ENCODE measurements at regions not wholly inside any gene's neighbourhood (a gene's known extent, or its start where the extent isn't known, plus 50 kb on each side); places are given as distances from the start of the nearest gene placed in this dataset.

GRCh38 chr5:52177193-52177592 lies 610.5 kb upstream of the ITGA1 start:
- TF ChIP-seq, protein P1, sequence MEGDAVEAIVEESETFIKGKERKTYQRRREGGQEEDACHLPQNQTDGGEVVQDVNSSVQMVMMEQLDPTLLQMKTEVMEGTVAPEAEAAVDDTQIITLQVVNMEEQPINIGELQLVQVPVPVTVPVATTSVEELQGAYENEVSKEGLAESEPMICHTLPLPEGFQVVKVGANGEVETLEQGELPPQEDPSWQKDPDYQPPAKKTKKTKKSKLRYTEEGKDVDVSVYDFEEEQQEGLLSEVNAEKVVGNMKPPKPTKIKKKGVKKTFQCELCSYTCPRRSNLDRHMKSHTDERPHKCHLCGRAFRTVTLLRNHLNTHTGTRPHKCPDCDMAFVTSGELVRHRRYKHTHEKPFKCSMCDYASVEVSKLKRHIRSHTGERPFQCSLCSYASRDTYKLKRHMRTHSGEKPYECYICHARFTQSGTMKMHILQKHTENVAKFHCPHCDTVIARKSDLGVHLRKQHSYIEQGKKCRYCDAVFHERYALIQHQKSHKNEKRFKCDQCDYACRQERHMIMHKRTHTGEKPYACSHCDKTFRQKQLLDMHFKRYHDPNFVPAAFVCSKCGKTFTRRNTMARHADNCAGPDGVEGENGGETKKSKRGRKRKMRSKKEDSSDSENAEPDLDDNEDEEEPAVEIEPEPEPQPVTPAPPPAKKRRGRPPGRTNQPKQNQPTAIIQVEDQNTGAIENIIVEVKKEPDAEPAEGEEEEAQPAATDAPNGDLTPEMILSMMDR (conservative IDR thresholded peaks at IDR 0.05 in 1 of 2, IDR thresholded peaks at IDR 0.05 in 1 of 2; ENCODE audit: low read depth in 1 of 2, low read length in 2 of 2), result no peak
- no peak for TF ChIP-seq EZH2 (IDR thresholded peaks at IDR 0.05; ENCODE audit: low read length, missing control alignments)
